Transverse colon (tissue), 4 donors: ENCODE measurements at regions not wholly inside any gene's neighbourhood (a gene's known extent, or its start where the extent isn't known, plus 50 kb on each side); places are given as distances from the start of the nearest gene placed in this dataset.

Experiments used
- EP300 ChIP-seq: sonication (generic); formaldehyde crosslinking; IDR thresholded peaks from one replicate; pipeline ENCODE4 v1.6.1; 2017; ENCODE audit warnings: antibody characterized with exemption, low read depth
- POLR2A ChIP-seq: fragments of 450-650 bp; IDR thresholded peaks from one replicate; pipeline ENCODE4 v1.6.1; 2016; ENCODE audit warnings: antibody characterized with exemption, mild to moderate bottlenecking, moderate library complexity
- POLR2AphosphoS5 ChIP-seq, 3 donors: sonication (generic); formaldehyde crosslinking; IDR thresholded peaks; one replicate each; pipeline ENCODE4 v1.6.1; 2016; ENCODE audit warnings: antibody characterized with exemption in 3 of 3
- TF ChIP-seq, protein P1 (sequence below), 5 experiments: fragments of 200-600 bp in 3 of 5; fragments of 450-650 bp in 2 of 5; sonication (generic) in 3 of 5; IDR thresholded peaks; 1 replicate in 2 of 5; 2 replicates in 3 of 5; pipeline ENCODE4 v1.5.1; 2016 to 2017; ENCODE audit warnings: antibody characterized with exemption in 5 of 5, inconsistent platforms in 3 of 5, mild to moderate bottlenecking in 2 of 5, moderate library complexity in 1 of 5

DNA sequence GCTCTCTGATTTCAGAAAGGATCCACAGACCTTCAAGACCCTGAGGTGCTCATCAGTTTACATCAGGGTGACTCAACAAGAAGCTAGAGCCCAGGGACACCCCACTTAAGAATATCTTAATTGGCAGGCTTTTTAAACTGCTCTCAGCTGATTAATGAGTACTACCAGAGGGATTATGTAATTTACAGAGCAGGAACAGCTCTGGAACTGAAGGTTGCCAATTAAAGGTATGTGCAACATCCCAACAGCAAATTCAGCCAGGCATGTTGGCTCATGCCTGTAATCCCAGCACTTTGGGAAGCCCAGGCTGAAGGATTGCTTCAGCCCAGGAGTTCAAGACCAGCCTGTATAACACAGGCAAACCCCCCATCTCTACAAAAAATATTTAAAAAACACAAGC lies 295.7 kb downstream of the SETD4 start:
- TF ChIP-seq, protein P1, sequence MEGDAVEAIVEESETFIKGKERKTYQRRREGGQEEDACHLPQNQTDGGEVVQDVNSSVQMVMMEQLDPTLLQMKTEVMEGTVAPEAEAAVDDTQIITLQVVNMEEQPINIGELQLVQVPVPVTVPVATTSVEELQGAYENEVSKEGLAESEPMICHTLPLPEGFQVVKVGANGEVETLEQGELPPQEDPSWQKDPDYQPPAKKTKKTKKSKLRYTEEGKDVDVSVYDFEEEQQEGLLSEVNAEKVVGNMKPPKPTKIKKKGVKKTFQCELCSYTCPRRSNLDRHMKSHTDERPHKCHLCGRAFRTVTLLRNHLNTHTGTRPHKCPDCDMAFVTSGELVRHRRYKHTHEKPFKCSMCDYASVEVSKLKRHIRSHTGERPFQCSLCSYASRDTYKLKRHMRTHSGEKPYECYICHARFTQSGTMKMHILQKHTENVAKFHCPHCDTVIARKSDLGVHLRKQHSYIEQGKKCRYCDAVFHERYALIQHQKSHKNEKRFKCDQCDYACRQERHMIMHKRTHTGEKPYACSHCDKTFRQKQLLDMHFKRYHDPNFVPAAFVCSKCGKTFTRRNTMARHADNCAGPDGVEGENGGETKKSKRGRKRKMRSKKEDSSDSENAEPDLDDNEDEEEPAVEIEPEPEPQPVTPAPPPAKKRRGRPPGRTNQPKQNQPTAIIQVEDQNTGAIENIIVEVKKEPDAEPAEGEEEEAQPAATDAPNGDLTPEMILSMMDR (IDR thresholded peaks at IDR 0.05), result no peak
- no peak for TF ChIP-seq POLR2AphosphoS5 (IDR thresholded peaks at IDR 0.05)
- no peak for TF ChIP-seq EP300
- no peak for TF ChIP-seq POLR2A
